ENCODE measurements at regions not wholly inside any gene's neighbourhood (a gene's known extent, or its start where the extent isn't known, plus 50 kb on each side); places are given as distances from the start of the nearest gene placed in this dataset.

DNA sequence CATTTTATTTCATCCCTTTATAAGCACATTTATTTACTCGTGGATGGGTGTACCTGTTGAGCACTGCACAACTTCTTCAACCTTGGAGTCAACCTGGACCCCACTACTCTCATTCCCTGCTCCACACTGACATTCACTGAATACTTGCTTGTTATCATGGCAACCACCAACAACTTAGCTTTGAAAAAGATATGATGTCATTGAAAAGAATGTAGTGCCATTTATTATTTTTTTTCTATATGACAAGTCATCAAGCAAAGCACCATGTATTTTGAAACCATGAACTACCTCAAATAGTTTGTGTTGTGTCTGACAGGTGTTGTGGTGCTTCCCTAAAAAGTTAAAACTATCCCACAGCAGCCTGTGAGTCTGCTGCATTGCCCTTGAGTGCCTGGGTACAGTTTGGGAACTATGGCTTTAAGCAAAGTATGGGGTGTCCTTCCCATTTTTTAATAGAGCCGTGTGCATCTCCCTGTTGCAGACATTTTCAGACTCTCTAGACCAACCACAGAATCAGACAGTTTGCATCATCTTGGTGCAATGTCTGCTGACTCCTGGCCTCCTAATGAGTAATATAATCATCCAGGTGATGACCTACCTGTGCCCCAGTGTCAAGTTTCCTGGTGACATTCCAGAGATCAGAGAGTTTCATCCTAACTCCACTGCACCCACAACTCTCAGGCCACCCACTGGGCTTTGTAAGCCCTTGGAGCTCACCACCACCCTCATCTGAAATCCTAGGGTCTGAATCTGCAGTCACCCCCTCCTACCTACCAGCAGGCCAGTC is 339.7 kb upstream of the PROX1 start:
- DNase-seq (ENCODE audit: low read depth) = no peak

DNA sequence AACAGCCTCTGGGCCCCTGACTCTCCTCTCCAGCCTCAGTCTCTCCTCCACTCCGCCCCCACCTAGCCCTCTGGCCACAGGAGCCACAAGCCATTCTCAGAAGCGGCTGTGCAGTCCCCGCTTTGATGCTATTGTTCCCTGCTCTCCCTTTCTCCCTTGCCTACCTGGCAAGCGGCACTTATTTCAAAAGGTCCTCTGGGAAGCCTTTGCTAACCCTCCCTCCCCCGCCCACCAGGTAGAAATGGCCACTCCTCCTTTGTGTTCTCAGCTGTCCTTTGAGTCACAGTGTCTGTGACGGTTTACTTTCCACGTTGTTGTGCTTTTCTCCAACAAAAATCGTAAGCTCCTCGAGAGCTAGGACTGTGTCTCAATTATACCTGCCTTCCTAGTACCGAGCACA is 338.4 kb upstream of the PROX1 start:
- DNase-seq (ENCODE audit: low read depth) = no peak

DNA sequence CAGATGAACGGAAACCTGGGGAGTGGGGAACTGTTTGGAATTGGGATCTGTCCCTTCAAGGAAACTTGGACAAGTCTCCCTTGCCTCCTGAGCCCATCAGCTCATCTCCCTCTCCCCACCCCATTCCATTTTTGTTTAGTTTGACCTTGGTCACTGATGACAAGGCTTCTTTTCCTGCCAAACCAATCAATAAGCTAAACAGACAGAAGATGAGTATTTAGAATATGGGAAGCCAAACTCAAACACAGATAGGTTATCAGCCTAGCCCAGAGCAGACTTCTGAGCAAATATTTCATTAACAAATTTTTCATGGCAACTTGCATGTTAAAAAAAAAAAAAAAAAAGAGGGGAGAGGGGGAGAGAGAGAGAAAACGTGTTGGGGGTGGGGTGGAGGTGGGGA is 337.2 kb upstream of the PROX1 start:
- DNase-seq (ENCODE audit: low read depth) = no peak

DNA sequence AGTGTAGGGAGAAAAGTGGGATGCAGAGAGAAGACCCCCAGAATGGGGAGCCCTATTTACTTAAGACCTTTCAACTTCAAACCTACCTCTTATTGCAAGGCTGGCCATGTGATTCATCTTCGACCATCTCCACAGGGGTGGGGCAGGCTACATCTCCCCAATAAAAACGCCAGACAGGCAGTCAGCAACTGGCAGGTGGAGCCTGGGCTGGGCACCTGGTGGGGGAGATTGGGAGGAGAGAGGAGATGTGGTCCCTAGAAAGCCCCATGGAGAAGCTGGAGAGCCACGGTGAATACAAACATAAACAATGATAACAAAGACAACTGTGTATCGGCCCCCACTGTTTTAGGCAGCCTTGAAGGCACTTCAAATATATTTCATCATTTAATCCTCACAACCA is 336.7 kb upstream of the PROX1 start:
- no peak for DNase-seq (ENCODE audit: low read depth)

DNA sequence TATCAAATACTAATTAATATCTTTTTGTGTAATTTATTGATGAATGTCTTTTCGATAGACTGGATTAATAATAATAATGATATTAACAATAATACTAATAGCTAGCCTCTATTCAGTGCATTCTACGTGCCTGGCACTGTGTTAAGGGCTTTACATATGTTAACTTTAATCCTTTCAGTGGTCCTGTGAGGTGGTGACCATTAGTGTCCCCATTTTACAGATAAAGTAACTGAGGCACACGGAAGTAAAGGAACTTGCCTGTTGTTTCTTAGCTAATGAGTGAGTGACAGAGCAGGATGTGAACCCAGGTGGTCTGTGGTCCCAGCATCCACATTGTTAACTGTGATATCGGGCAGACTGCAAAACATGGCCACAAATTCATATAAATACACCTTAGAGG is 335.7 kb upstream of the PROX1 start:
- DNase-seq (ENCODE audit: low read depth) = no peak

DNA sequence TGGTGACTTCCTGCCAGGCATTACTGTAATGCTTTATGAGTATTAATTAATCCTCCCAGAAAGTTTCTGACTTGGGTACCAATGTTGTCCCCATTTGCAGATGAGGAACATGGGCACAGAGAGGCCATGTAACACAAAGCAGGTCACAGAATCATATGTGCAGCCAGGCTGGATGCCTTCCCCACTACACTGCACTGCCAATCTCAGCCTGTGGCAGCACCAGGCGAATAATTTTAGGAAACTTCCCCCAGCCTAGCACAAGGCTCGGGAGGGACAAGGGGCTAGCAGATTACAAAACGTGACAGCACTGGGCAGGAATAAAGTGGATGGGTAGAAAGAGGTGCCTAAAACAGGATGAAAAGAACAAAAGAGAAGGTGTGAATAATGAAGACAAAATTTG is 331.7 kb upstream of the PROX1 start:
- no peak for DNase-seq (ENCODE audit: low read depth)

DNA sequence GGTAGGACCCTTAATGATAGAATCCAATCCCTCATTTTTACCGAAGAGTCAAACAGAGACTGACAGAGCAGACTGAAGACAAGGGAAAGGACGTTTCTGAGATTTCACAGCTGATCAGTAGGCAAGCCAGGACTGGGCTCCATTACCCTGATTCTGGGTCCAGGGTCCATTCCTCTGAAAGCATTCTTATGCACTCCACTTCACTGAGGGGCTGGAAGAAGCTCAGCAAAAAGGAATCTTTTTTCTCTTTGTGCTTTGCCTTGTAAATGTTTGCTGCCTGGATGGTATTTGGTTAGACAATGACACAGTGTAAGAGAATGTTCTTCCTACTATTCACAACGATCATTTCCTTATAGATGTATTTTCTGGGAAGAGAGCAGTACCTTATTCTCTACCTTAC is 331.3 kb upstream of the PROX1 start:
- no peak for DNase-seq (ENCODE audit: low read depth)

DNA sequence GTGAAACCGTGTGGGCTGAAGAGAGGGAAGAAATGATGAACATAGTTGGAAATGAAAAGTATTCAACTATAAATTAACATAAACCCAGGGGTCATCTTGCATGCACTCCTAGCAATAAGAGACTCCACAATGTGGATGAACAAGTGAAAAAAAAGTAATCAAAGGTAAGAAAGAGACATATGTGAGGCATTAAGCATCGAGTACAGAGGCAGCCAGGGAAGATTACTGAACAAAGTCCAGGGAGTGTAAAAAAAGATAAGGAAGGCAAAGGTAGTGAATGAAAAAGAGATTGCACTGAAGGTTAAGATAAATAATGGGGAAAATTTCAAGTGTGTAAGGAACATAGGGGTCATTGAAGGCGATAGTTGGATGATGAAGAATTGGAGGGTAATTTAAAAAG is 330.8 kb upstream of the PROX1 start:
- DNase-seq (ENCODE audit: low read depth) = no peak

DNA sequence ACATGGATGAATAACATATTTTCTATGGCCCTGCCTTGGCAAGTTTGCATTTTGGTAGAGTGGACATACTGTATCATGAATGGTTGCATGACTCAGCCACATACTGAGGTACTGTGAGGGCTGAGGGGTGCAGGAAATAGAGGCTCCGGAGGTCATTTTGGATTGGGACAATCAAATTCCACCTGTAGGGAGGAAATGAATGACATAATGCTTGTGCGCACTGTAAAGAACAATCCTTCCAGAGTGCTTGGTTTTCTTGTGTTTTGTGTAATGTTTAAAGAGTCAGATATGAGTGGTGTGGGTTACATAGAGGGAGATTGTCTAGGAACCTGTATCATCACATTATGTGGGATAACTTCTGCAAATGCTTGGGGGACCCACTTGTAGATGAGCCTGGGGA is 329.9 kb upstream of the PROX1 start:
- no peak for DNase-seq (ENCODE audit: low read depth)

DNA sequence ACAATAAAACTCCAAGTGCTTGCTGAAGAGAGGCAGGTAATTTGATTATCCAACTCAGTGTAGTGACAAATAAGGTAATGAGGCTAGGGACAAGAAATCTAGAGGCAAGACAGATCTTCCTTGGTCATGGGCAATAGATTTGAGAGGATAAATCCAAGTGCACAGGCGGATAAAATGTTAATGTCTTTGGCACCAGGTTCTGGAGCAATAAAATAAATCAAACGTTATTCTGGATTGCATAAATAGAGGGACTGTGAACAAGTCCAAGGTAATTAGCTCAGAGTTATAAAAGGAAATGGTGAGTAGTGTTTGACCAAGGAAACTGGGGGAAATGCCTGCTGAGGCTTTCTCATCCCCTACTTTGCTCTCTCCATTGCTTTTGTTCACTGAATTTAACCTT is 329.3 kb upstream of the PROX1 start:
- no peak for DNase-seq (ENCODE audit: low read depth)

DNA sequence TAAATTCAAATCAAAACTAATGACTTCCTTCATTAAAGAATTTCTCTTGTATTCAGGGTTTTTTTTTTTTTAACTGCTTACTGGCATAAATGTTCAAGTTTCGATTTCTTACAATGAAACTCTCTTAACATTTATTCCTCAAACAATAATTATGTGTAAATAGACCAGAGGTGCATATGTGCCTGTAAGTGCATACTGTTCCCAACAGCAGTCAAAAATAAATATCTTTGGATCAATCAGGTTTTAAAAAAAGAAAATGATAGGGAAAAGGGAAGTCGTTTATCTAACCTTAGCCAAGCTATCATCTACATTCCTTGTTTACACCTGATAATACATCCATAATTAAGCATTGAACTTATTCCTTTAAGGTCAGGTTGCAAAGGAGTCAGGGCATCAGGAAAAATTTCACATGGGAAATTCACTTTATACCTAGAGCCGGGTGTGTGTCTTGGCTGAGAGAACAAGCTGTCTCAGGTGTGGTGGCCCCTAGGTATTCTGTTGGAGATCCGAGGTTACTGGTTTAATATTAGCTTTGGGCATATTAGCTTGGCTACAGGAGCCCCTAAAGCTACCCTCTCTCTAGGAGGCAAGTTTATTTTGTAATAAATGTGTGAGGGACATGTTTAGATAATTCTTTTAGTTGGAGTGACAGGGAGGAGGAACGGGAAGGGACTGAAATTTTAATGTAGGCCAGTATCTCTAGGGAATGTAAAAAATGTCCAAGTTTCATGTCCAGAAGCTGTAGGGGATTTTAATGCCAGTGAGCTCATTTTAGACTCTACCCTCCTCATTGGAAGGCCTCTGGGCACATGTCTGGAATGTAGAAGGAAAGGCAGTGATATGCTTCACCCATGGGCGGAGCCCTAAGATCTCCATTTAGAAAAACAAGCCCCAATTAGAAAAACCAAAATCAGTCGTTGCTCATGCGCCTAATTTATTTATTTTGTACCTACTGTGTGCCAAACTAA is 327.9 kb upstream of the PROX1 start:
- no peak for DNase-seq (ENCODE audit: low read depth)

DNA sequence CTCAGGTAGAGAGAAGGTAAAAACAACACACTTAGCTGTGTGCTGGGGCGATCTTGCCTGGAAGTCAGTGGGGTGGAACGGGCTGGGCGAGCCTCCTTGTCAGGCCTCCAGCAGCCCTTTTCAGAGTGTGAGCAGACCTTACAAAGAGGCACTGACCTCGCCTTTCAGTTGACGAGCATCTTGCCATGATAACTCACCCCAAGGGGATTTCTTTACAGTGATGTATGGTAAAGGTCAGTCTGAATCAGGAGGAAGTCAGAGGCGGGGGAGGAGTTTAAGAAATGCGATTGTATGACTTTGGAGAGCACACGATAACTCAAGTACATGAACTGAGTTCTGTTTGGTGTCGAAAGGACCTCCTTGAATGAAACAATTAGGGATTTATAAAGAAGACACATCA is 326.5 kb upstream of the PROX1 start:
- DNase-seq (ENCODE audit: low read depth) = no peak

DNA sequence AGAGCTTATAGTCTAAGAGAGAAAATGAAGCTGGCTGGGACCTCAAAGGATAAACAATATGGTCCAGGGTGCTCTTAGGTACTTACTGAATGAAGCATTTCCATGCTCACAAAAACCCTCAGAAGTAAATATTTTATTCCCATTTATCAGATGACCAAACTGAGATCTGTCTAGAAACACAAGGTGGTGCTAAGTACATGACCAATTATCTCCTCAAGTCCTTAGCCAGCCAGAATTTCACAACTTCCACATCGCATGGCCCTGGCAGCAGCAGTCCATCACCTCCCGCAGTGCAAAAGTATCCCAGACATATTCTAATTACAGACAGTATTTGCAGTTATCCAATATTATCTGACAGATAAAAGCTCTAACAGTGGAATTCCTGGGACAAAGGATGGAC is 321.7 kb upstream of the PROX1 start:
- DNase-seq (ENCODE audit: low read depth) = no peak

DNA sequence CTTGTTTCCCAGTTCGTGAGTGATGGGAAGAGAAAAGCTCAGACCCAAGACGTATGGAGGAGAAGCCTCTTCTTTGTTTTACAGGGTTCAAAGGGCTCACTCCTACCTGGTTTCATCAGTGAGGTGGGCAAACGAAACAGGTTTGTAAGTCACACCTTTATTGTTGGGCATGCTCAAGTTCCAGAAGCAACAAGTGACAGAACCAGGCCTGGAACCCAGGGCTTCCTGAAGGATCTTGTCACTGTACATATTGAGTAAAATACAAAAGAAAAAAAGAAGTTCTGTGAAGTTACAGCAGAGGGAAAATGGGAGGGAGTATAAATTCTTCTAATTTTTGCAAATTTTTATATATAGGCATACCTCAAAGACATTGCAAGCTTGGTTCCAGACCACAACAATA is 320.9 kb upstream of the PROX1 start:
- no peak for DNase-seq (ENCODE audit: low read depth)

DNA sequence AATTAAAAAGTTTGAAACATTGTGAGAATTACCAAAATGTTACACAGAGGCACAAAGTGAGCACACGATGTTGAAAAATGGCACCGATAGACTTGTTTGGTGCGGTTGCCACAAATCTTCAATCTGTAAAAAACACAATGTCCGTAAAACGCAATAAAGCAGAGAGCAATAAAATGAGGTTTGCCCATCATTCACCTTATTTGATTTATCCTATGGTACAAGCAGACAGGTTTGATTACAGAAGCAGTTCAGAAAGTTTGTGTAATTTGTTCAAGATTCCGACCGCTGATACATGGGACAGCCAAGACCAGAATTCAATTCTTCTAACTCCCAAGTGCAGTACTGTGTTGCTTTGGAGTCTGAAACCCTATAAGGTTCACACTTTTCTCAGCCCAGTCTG is 318.3 kb upstream of the PROX1 start:
- DNase-seq (ENCODE audit: low read depth) = no peak

DNA sequence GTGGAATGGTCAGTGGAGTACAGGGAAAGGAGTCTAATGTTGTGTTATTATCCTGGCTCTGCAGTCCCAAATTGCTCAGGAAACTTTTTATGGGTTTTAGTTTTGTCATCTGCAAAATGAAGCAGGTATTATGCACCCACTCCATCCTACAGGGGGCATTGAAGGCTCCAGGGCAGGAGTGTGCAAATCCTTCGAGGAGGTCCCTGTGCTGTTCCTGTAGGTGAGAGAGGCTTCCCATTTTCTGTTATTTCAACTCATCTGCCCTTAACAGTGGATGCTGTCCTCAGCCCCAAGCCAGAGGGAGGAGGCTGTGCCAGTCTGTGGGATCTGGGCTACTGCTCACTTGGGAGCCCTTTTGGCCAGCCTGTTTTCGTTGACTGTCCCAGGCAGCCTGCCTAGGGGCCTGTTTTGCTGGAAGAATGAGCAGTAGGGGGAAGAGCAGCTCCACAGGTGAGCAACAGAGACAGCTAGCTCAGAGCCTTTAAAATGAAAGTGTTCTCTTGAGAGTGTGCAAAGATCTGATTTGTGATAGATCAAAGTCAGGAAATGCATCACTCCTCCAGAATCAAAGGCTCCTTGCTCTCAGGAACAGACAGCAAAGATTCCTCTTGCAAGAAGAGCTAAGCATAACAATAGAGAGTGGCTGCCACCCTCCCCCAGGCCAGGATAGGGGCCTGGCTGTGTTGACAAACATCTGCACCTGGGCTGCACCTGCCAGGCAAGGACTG is 317.6 kb upstream of the PROX1 start:
- DNase-seq (ENCODE audit: low read depth) = no peak

DNA sequence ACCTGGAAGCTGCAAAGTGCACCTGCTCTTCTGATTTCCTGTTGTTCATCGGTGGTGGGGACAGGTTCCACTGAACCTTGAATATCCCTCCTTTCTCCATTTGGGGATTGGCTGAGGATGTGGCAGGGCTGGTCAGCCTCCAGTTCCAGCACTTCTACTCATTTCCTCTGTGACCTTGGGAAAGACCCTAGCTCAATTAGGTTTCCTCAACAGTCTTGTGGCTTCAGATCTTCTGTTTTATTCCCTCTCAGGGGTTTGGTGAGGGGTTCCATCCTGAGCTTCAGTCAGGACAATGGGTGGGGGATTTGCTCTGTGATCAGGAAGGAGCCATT is 317.1 kb upstream of the PROX1 start:
- DNase-seq (ENCODE audit: low read depth) = no peak

DNA sequence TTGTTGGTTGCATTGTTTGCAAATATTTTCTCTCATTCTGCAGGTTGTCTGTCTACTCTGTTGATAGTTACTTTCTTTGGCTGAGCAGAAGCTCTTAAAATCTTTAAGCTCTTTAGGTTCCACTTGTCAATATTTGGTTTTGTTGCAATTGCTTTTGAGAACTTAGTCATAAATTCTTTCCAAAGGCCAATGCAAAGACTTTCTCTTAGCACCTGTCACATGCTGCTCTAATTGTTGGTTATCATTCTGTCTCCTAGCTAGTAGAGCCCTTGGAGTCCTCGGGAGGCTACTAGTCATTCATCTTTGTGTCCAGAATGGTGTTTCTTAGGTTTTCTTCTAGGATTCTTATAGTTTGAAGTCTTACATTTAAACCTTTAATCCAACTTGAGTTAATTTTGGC is 312.7 kb upstream of the PROX1 start:
- no peak for DNase-seq (ENCODE audit: low read depth)

DNA sequence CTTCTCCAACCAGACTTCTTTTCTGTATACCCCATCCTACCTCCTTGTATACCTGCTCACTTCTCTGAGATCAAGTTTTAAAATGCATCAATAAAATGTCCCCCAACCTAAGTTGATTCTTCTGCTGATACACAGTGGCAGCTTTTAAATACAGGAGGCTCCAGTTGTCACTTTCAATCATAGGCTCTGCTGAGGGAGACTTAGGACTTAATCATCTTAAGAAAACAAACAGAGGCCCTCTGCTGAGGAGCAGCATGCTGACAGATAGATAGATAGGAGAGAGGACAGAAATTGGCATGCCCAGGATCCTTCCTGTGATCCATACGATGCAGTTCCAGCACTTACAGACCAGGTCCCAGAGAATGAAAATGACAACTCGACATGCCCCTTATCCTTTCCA is 311.0 kb upstream of the PROX1 start:
- no peak for DNase-seq (ENCODE audit: low read depth)

DNA sequence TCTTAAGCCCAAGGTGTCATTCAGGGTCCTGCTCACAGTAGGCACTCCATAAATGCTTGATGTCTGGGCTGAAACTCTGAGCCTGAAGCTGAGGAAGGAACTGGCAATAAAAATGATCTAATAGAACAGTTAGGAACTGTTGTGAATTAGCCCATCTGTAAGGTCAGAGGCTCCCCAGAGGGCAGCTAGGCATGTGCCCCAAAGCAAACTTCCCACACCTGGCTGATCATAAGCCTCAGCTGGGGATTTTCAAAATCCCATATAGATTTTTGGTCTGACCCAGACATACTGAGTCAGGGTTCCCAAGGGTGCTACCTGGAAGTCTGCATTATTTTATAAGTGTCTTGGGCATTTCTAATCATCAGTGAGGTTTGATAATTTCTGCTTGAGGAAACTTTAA is 309.4 kb upstream of the PROX1 start:
- no peak for DNase-seq (ENCODE audit: low read depth)

DNA sequence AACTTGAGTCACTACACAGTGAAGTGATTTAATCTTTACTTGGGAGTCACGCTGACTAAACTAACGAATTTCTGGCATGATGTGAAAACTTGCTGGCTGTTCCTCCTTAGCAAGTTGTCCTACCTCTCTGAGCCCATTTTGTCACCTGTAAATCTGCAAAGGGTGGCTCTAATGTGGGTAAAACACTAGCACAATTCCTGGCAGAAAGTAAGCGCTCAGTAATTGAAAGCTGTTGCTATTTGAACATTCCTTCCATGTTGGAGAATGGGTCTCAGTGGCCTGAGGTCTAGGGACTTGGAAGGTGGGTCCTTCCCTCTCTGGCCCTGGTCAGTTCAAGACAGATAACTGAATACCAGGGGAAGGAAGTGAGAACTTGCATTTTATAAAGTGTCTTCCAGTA is 309.0 kb upstream of the PROX1 start:
- no peak for DNase-seq (ENCODE audit: low read depth)

DNA sequence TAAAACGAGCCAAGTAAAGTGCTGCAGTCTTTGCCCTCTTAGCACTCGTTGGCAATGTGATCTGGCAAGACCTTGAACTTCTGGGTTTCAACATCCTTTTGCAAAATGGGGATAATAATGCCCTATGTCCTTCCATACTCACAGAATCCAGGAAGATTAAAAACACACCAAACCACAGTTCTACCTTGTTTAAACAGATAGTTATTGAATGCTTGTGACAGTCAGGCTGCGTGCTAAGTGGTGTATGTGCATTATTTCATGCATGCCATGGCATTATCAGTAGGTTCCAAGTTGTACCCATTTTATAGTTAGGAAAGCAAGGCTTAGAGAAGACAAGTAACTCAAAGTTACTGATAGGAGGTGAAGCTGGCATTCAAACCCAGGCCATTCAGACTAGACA is 308.6 kb upstream of the PROX1 start:
- no peak for DNase-seq (ENCODE audit: low read depth)

All from T-helper 22 cell (primary cell).